NB4 (cell line): ENCODE measurements at regions not wholly inside any gene's neighbourhood (a gene's known extent, or its start where the extent isn't known, plus 50 kb on each side); places are given as distances from the start of the nearest gene placed in this dataset.

Source experiments
- DNase-seq: peaks from one replicate; pipeline ENCODE4 v3.0.0; 2010; ENCODE audit warnings: low read depth
- H3K4me3 ChIP-seq: one replicate; pipeline ENCODE4 v1.5.1; 2011; ENCODE audit warnings: mild to moderate bottlenecking, low read depth, low read length, moderate library complexity
- CTCF ChIP-seq: IDR thresholded peaks from one replicate; pipeline ENCODE4 v1.5.1; 2012; ENCODE audit warnings: low read depth, low read length
- MYC ChIP-seq: IDR thresholded peaks from 2 replicates; pipeline ENCODE4 v1.6.1; 2011; ENCODE audit warnings: low read depth, low read length
- POLR2A ChIP-seq: IDR thresholded peaks from 2 replicates; pipeline ENCODE4 v1.6.1; 2011; ENCODE audit warnings: mild to moderate bottlenecking; ENCODE audit not compliant: insufficient read length; ENCODE audit errors: extremely low read depth
- TF ChIP-seq, protein P1 (sequence below): IDR thresholded peaks from 2 replicates; pipeline ENCODE4 v1.6.1; 2011; ENCODE audit warnings: low read depth, low read length

DNA sequence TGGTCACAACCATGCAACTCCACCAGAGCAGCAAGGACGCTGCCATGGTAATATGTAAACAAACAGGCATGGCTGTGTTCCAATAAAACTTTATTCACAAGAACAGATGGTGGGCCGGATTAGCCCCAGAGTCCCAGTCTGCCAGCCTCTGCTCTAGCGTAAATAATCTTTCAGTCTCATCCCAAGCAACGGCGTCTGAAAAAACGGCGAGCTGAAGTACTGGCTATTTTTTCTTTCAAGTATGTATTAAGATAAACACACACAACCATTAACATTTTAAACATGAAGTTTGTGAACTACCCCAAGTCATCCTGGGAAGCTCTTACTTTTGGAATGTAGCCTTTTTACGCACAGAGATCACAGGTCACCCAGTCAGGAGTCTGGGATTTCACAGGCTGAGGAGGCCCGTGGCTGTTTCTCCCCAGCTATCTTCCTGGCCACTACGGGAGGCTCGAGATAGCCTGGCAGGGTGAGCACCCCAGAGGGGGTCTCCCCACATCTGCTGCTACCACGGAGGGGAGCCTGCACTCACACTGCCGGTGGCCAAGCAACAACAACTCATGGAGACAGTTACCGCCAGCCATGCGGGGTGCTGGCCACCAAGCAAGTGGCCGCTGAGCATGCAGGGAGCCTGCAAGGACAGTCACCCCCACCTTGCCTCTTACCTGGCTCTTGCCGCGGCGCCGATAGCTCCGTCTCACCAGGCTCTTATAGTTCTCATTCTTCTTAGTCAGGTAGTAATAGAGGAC, 124.6 kb downstream of the RFLNA start:
- no peak overlapping the region for H3K4me3 ChIP-seq
- no peak for TF ChIP-seq POLR2A
- TF ChIP-seq, protein P1, sequence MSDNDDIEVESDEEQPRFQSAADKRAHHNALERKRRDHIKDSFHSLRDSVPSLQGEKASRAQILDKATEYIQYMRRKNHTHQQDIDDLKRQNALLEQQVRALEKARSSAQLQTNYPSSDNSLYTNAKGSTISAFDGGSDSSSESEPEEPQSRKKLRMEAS: no peak
- TF ChIP-seq MYC: no peak
- TF ChIP-seq CTCF: no peak
- DNase-seq: no peak

DNA sequence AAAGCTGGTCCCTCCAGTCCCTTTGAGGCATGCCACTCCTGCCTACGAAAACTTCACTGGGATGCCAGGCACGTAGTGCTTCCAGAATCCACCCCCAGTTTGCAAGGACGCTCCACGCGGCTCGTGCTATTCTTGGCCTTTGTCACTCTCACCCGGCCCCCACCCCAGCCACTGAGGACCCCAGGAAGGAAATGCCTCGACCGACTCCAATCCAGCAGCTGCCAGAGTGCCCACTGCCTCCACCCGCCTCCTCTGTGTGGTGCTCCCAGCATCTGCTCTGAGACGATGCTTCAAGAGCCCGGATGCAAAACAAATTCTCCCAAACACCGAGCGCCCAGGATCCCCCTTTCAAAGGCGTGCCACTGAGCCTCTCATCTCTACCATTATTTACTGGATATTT, 123.9 kb downstream of the RFLNA start:
- DNase-seq: no peak
- TF ChIP-seq MYC: no peak
- TF ChIP-seq POLR2A: no peak
- TF ChIP-seq CTCF: no peak
- TF ChIP-seq, protein P1: no peak
- H3K4me3 ChIP-seq: no peak overlapping the region

GRCh38 chr12:124418156-124418555, 123.3 kb downstream of the RFLNA start:
- no peak for TF ChIP-seq MYC
- TF ChIP-seq CTCF: no peak
- TF ChIP-seq, protein P1: no peak
- no peak for TF ChIP-seq POLR2A
- H3K4me3 ChIP-seq: no peak overlapping the region
- DNase-seq: no peak

GRCh38 chr12:124416516-124417395, 121.9 kb downstream of the RFLNA start:
- TF ChIP-seq MYC (no peak), POLR2A (no peak), CTCF (no peak)
- TF ChIP-seq, protein P1: no peak
- no peak overlapping the region for H3K4me3 ChIP-seq
- no peak for DNase-seq

DNA sequence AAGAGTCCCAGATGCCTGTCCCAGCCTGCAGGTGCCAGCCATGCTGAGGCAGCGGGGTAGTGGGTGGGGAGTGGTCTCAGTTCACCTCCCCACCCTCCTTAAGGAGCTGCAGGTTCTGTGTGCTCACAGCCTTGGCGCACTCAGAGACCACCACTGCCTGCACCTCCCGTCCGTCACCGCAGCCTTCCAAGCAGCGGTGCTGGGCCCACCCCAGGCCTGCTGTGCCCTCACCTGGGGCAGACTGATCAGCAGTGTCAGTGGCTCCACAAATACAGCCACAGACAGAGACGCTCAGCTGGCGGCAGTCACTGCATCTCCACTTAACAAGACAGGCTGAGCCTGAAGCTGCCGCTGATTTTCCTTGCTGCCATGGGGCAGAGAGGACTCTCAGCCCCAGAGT, 120.2 kb downstream of the RFLNA start:
- DNase-seq: no peak
- TF ChIP-seq MYC: no peak
- TF ChIP-seq, protein P1: no peak
- no peak for TF ChIP-seq CTCF
- no peak overlapping the region for H3K4me3 ChIP-seq
